ENCODE measurements at regions not wholly inside any gene's neighbourhood (a gene's known extent, or its start where the extent isn't known, plus 50 kb on each side); places are given as distances from the start of the nearest gene placed in this dataset.
"Not testable (repeated sequence)": the region's sequence is repeated elsewhere in the genome, so short reads cannot be mapped to it uniquely, and the experiment has no call there.

DNA sequence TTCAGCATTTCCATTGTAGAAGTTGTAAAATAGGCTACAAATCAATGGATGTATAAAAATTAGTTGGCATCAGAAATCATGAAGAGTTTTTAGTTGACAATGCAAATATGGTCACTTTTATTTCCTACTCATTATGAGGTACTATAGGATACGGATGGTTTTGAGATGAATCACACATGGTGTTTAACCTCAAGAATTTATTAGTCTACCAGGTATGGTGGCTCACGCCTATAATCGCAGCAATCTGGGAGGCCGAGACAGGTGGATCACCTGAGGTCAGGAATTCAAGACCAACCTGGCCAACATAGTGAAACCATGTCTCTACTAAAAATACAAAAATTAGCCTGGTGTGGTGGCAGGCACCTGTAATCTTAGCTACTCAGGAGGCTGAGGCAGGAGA is 1119.0 kb downstream of the NXPH1 start:
- DNase-seq = not testable (repeated sequence)

DNA sequence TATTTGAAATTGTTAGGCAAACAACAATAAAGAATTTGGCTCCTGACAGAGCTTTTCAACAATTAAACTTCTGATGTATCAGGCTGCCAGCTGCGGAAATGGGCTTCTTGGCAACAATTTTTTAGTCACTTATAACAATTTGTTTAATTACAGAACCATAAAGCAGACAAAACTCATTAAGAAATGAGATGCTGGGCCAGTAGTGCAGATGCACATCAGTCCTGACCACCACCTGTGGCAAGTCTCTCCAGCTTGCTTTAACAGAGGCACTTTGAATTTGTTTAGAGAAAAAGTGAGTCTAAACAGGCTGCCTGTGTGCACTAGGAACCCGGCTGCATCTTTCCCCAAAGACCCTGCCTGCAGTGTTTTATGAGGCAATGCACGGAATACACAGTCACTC is 1124.4 kb downstream of the NXPH1 start:
- no peak for DNase-seq

DNA sequence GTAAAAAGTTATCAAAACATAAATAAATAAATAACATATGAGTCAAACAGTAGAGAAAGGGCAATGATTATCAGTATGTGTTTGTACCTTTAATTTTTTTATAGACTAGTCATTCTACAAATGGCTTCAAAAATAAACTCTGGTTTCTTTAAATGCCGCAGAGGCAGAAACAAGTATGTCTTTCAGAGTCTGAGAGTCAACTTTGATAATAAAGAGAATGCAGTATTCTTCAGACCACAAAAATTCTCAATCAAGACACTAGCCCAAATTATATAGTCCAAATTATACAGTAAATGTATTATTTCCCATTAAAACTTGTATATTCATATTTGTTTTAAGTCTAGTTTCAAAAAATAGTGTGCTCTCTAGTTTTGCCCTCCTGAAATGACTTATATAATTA is 1142.3 kb downstream of the NXPH1 start:
- no peak for DNase-seq

DNA sequence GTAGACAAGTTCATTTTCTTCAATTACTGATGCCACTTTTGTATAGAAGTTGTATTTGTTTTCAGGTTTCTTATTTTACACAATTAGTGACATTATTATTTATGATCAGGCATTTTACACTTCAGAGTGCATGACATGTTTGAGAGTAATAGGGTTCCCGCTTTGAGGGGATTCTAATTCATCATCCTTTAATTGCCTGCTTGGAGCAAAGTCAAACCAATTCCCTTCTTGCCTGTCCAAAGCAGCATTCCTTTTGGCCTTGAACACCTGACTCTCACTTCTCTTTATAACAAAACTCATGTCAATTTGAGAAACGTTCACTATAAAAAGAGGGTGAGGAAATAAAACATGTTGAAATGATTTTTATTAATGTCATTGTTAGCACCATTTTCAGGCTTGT is 1149.4 kb downstream of the NXPH1 start:
- no peak for DNase-seq

DNA sequence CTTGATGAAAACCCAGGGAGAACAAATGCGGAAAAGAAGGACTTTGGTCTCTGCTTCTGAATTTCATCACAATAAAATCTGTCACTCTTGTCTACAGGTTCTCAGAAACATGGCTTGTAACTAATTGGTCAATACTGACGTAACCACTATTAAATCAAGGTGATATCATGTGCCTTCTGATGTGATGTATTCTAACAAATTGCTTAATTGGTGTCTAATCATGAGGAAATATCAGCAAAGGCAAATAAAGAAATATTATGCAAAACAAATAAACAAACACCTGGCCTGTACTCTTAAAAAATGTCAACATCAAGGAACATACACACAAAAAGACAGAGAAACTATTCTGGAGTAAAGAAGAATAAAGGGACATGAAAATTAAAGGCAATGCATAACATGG is 1165.0 kb downstream of the NXPH1 start:
- DNase-seq = no peak

DNA sequence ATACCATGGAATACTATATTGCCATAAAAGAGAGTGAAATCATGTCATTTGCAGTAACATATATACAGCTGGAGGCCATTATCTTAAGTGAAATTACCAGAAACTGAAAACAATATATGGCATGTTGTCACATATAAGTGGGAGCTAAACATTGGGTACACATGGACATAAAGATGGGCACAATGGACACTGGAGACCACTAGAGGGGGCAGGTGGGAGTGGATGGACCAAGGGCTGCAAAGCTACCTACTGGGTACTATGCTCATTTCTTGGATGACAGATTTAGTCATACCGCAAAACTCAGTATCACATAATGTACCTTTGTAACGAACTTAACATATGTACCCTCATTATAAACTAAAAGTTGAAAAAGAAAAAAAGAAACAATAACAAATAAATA is 1167.6 kb downstream of the NXPH1 start:
- DNase-seq = no peak

DNA sequence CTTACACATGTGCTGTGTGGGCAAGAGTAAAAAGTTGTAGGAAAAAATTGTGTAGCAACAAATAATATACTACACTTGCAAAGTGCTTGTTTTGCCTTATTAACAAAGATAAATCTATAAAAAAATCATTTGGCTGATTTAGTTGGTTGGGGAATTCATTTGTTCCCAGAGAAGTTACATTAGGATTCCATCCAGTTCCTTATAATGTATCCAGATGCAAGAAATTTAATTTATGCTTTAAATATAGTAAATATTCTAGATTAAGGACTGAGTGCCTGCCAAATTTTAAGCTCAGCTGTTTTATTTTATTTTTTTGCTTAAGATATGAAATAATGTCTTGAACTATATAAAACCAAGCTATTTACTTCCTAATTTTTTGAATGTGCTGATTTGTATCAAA is 1169.9 kb downstream of the NXPH1 start:
- no peak for DNase-seq

DNA sequence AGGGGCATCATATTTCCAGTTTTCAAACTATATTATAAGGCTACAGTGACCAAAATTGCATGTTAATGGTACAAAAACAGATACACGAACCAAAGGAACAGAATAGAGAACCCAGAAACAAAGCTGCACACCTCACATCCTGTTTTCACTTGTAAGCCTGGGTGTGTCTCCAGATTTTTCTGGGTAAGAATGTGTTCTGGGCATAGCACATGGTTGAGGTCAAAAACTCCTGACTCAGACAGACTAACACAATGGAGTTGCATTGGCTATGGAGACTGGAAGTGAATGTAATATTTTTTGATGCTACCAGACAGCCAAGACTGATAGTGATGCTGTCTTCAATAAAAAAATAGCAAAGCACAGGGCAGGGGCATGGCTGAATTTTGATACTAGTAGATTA is 1175.2 kb downstream of the NXPH1 start:
- no peak for DNase-seq

DNA sequence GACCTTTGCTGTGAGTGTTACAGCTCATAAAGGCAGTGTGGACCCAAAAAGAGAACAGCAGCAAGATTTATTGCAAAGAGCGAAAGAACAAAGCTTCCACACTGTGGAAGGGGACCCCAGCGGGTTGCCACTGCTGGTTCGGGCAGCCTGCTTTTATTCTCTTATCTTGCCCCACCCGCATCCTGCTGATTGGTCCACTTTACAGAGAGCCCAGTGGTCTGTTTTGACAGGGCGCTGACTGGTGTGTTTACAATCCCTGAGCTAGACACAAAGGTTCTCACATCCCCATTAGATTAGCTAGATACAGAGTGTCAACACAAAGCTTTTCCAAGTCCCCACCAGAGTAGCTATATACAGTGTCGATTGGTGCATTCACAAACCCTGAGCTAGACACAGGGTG is 1187.5 kb downstream of the NXPH1 start:
- DNase-seq = not testable (repeated sequence)

DNA sequence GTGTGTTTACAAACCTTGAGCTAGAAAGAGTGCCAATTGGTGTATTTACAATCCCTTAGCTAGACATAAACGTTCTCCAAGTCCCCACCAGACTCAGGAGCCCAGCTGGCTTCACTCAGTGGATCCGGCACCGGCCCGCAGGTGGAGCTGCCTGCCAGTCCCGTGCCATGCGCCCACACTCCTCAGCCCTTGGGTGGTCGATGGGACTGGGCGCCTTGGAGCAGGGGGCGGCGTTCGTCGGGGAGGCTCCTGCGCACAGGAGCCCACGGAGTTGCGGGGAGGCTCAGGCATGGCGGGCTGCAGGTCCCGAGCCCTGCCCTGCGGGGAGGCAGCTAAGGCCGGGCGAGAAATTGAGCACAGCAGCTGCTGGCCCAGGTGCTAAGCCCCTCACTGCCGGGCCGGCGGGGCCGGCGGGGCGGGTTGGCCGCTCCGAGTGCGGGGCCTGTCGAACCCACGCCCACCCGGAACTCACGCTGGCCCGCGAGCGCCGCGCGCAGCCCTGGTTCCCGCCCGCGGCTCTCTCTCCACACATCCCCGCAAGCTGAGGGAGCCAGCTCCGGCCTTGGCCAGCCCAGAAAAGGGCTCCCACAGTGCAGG is 1188.0 kb downstream of the NXPH1 start:
- not testable (repeated sequence) for DNase-seq

DNA sequence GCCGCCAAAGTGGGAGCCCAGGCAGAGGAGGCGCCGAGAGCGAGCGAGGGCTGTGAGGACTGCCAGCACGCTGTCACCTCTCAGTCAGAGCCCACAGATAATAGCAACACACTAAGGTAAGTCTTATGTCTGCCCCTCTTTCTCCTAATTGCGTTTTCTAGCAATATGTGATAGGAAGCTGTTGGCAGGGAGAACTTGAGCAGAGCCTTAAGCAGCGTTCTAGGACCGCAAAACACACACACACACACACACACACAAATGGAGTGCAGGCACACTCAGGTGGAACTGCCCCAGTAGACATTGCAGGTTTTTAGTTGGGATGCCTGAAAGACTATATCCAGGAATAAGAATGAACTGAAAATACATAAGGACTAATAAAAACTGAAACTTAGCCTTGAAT is 1188.5 kb downstream of the NXPH1 start:
- no peak for DNase-seq

DNA sequence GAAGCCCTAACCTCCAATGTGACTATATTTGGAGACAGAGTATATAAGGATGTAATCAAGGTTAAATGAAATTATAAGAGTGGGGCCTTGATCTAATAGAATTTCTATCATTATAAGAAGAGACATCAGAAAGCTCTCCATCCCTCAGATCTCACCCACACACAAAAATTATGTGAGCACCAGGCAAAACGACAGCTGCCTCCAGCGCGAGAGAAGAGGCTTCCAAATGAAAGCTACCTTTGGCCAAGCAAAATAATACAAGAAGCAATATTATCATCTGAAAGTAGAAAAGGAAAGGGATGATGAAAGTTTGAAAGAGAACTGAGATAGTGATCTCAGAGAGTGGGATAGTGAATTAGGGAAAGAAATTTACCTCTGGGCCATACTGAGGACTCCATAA is 1192.5 kb downstream of the NXPH1 start:
- no peak for DNase-seq

DNA sequence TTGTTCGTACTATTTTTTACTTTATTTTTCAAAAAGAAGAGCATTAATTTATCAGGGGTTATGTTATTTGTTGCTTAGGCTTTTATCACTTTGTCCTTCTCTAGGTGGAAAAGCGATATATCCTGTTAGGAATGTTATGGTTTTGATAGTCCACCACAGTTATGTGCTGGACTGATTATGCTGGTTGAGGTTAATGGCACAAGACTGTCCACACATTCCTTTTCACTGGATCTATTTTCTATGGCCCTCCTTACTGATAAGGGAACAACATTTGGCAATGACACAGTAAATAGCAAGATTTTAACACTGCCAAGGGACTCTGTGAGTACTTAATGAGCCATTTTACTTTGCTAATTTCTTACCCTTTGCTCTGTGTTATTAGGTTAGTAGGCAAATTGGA is 1212.3 kb downstream of the NXPH1 start:
- DNase-seq = no peak

DNA sequence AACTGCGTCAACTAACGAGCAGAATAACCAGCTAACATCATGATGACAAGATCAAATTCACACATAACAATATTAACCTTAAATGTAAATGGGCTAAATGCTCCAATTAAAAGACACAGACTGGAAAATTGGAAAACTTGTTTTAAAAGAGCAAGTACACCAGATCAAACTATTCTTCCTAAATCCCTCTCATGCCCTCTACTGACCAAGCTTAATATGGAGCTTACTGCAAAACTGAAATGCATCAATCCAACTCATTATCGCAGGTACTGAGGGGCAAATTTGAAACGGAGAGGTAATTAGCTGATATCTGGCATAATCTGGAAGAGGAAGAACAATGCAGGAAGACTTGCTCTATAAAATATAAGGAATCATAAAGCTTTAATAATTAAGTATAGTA is 1223.8 kb downstream of the NXPH1 start:
- DNase-seq = no peak

DNA sequence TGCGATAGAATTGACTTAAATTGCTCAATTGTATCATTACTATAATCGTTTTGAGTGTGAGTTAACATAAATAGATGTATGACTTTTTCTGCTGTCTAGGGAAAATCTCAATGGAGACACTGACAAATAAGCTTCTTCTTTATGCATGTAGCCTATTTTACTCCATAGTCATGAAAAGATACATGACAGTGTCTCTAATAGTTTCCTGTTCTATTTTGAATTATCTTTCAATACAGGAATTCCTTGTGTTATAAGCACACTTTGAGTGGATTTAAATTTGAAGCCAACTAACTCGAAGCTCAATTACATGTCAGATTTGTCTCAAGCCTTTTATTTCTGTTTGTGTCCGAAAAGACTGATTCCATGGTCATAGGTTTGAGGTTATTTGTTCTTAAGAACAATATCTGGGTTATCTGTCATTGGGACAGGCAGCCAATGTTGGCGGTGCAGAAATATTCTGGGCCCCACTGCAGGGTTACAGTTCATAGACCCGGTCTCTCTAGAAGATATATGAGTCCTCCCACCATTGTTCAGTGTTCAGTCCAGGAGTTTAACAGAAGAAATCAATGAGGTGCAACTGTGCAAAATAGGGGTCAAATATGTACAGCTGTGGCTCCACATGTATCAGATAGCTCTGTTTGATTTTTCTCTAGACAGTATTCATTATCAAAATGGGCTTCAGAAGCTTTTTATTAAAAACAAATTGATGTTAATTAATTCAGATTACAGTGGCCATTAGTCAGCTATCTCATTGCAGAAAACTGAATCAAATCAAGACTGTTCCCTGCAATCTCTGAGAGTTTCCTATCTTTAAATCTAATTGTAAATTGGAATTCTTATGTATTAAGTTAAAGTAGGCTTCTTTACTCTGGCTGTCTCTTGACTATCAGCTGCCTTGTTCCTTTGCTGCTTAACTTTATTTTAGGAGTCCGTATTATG is 1238.8 kb downstream of the NXPH1 start:
- no peak for DNase-seq

DNA sequence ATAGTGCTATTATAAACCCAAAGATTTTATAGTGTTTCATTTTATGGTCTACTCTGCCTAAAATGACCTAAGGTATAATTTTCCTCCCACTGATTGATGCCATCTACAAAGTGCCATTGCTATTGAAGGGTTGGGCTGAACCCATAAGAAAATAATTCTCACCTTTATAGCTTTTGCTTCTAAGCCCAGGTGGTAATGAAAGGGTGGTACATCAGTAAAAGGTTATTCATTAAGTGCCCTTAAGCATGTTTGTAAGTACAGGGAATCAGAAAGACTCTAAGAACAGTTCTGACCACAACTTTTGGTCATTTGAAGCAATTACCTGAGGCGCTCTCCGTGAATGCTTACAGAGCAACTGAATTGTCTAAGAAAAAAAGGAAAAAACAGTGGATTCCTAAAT is 1247.3 kb downstream of the NXPH1 start:
- DNase-seq = no peak

DNA sequence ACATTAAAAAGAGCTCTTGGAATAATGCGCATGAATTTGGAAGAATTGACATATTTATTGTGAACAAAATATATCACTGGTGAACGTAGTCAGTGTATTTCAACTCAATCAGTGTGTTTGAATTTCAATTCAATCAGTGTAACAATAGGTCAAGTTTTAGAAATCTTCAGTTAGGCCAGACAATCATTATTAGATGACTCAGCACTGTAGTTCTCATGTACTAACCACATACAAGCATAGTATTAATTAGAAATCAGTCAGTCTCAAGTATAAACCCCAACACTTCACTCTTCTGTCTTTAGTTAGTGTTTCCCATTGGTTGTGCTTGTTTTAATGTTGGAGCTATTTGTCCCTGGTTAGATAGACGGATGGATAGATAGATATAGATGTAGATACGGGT is 1247.9 kb downstream of the NXPH1 start:
- DNase-seq = no peak

DNA sequence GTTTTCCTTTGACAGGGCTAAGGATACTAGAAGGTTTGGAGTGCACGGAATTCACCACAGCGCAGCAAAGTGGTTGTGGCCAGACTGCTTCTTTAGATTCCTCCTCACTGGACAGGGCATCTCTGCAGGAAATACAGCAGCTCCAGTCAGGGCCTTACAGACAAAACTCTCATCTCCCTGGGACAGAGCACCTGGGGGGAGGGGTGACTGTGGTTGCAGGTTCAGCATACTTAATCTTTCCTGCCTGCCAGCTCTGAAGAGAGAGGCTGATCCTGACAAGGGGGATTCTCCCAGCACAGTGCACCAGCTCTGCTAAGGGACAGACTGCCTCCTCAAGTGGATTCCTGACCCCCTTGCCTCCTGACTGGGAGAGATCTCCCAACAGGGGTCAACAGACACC is 1257.9 kb downstream of the NXPH1 start:
- DNase-seq = no peak

DNA sequence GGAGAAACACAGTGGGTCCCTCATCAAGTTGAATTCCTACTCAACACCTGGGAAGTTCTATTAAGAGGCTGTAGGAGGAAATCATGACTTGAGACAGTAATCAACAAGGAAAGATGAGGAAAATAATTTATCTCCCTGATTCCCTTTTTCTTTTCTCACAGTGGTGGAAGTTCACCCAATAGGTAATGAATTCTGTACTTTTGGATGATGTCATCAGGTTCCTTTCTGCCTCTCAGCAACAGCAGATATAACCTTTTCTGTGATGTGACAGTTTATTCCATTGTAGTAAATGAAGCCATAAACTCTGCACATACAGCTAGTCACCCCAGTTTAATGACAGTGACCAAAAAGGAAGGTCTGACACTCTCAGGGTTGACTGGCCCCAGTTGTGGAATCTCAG is 1265.0 kb downstream of the NXPH1 start:
- no peak for DNase-seq

DNA sequence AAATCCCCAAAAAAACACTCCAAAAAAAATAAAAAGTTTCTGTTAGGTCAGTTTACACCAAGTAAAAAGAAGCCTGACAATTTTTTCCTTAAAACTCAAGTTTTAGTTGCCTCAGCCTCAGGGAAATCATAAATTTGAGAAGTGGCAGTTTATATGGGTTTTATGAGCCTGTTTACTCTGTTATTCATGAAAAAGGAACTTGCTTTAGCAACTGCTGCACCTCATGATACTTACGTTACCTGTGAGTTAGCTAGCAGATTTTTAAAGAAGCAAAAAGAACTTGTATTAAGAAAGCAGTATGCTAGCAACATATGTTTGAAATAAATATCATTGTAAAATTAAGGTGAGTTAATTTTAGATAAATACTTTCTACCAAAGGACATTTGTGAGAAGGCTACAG is 1264.5 kb upstream of the PHF14 start:
- DNase-seq = no peak

DNA sequence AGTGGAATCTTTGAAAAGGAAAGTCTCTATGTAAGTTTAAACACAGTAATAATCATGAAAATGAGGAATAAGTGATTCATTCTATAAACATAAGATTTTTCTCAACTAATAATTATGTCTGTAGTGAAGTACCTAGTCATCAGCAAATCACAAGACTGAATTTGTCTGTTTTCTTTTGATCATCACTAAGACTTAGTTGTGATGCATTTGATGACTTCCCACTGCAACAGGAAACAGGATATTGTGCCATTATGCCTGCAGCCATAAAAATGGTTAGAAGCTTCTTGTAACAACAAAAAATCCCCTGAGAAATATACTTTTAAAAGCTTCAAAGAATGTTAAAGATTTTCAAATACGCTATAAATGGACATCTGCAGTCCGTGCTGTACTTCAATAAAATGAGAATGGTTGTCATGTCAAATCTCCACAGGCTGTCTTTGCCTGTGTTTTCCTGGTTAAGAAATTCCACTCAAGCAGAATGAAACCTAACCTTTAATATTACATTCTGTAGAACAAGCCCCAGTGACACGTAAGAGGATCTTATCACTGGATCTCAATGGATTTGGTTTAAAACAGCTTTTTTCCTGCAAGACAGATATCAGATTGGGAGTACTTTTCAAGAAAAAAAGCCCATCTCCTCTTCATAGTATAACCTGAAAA is 1262.3 kb upstream of the PHF14 start:
- no peak for DNase-seq

DNA sequence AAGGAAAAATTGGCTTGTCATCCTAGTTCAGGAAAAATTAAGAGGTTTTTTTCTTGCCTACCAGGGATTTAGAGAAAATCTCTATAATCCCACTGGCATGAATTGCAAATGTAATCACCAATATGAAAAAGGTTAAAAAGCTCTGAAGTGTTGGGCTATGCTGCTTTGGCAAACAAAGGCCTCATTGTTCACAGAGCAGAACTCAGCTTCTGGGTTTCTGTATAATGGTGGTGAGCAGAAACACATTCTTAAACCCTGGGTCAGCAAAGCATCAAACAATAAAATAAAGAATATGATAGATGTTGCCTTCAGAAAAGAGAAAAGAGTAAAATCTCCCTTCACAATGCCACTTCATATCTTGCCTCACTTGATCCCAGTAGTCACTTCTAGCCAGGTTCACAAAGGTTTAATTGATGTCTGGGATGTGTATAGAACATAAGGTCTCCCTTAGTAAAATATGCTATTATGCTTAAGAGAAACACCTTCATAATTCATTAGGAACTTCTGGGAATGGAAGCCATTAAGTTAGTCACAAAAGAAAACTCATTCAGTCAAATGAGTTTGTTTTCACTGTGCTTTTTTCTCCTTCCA is 1255.5 kb upstream of the PHF14 start:
- DNase-seq = no peak

DNA sequence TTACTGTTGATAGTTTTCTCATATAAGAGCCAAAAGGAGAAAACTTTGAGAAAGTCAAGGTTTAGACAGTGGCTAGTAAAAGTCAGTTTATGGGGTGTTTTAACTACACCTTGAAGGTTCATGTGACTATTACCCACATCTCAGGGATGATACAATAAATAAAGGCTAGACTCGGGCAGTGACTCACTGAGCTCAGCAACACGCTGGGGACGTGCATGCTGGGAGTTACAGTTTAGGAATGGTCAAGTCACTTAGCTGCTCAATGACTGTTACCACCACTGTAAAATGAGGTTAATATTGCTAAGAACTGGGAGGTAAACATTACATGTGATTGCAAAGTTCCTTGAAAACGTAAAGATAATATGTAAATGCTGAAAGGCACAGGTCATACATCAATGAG is 1254.4 kb upstream of the PHF14 start:
- no peak for DNase-seq

DNA sequence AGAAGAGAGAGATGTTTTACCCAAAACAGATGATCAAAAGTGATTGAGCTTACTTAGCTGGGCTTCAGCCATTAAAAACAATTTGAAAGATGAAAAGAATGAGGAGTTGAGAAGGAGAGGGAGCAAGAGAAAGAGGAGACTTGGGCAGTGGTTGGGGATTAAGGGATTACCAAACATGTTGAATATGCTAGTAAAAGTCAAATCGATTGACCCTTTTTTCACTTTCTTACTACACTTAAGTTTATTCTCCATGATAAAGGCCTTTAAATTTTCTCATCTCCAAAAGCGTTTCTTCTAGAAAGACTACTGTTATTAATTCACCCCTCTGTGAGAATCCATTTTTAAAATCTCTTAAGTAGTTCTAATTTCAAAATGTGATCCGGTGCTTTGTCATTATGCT is 1254.0 kb upstream of the PHF14 start:
- no peak for DNase-seq

All from stimulated activated CD4-positive, alpha-beta T cell treated with anti-CD3 and anti-CD28 coated beads, Interleukin-12 subunit alpha, Interleukin-12 subunit beta, amount 100 ng/mL, for 4 hours (primary cell).